ENCODE measurements at regions not wholly inside any gene's neighbourhood (a gene's known extent, or its start where the extent isn't known, plus 50 kb on each side); places are given as distances from the start of the nearest gene placed in this dataset.

DNA sequence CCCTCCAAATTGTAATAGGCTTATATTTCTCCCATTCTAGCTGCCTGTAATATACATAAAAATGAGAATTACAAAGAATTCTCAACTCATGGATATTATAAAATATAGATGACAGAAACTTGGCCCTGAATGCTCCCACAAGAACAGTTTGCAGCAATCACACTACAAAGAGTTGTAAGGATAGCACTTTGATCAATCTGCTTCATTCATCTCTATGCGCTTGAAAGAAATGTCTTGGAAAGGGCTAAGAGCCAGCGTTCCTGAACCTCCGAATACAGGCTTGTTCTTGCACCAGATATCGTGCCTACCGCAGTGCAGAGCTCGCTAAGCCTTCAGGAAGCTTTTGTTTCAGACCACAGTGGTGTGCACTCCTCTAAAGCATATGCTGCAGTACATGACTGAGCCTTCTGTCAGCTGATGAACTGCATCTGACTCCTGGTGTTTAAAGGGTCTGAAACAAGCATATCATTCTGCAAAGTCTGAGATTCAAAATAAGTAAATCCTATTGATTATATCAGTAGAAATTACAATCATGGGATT is 417.6 kb upstream of the ZFP42 start:
- no peak for TF ChIP-seq POLR2AphosphoS5 (IDR thresholded peaks at IDR 0.05; ENCODE audit: low read depth, low read length)
- TF ChIP-seq TAF1 (IDR thresholded peaks at IDR 0.05; ENCODE audit: borderline replicate concordance, insufficient read depth, low read length), result no peak
- TF ChIP-seq SIN3A (IDR thresholded peaks at IDR 0.05; ENCODE audit: borderline replicate concordance, insufficient read depth, low read length), result no peak
- no peak for TF ChIP-seq FOXP2 (optimal IDR thresholded peaks at IDR 0.05; ENCODE audit: borderline replicate concordance, extremely low read depth, extremely low read length, insufficient read depth)
- TF ChIP-seq REST (IDR thresholded peaks at IDR 0.05; ENCODE audit: insufficient read depth in 1 of 2, low read depth in 2 of 2, low read length in 2 of 2), result no peak
